Small intestine (tissue), 7 donors: ENCODE measurements at regions not wholly inside any gene's neighbourhood (a gene's known extent, or its start where the extent isn't known, plus 50 kb on each side); places are given as distances from the start of the nearest gene placed in this dataset.
"Not testable (repeated sequence)": the region's sequence is repeated elsewhere in the genome, so short reads cannot be mapped to it uniquely, and the experiment has no call there.

Experiments
- DNase-seq, 2 donors: peaks; one replicate each; pipeline versions ENCODE4 v3.0.0 to v3.0.0-alpha.2; 2013
- FAIRE-seq: peaks from 2 replicates; lab custom pipeline; 2012; peaks lifted over from hg19 to GRCh38; lab: Jason Lieb, UNC
- H3K27ac ChIP-seq, 3 donors: one replicate each; pipeline ENCODE4 v1.5.1; 2013; ENCODE audit warnings: low read length in 2 of 3, mild to moderate bottlenecking in 2 of 3, control low read depth in 1 of 3, inconsistent platforms in 1 of 3, low read depth in 1 of 3, moderate library complexity in 1 of 3
- H3K27me3 ChIP-seq, 3 donors: one replicate each; pipeline ENCODE4 v1.6.1; 2013; ENCODE audit warnings: low read length in 3 of 3, inconsistent platforms in 1 of 3; ENCODE audit not compliant: control insufficient read depth in 3 of 3, insufficient read depth in 3 of 3
- H3K36me3 ChIP-seq, 3 donors: one replicate each; pipeline ENCODE4 v1.6.1; 2013; ENCODE audit warnings: low read length in 3 of 3, inconsistent platforms in 1 of 3, low read depth in 1 of 3, mild to moderate bottlenecking in 1 of 3, moderate library complexity in 1 of 3; ENCODE audit not compliant: control insufficient read depth in 3 of 3, insufficient read depth in 2 of 3
- H3K4me1 ChIP-seq, 3 donors: one replicate each; pipeline ENCODE4 v1.6.1; 2013; ENCODE audit warnings: low read length in 2 of 3, inconsistent platforms in 1 of 3, low read depth in 1 of 3, mild to moderate bottlenecking in 1 of 3, moderate library complexity in 1 of 3; ENCODE audit not compliant: control insufficient read depth in 3 of 3, insufficient read depth in 2 of 3
- H3K4me3 ChIP-seq, 3 donors: one replicate each; pipeline ENCODE4 v1.5.1; 2013; ENCODE audit warnings: low read length in 3 of 3, control low read depth in 1 of 3, inconsistent platforms in 1 of 3, low read depth in 1 of 3, mild to moderate bottlenecking in 1 of 3, moderate library complexity in 1 of 3
- H3K9me3 ChIP-seq, 2 donors: one replicate each; pipeline ENCODE4 v1.6.1; 2013; ENCODE audit warnings: low read depth in 1 of 2, low read length in 1 of 2; ENCODE audit not compliant: control insufficient read depth in 2 of 2, insufficient read depth in 1 of 2
- WGBS, 3 donors: extraction: QIAGEN DNeasy Blood & Tissue Kit; methylation state at CpG; one replicate each; pipeline ENCODE4 v1.1.7; 2013; 5-methylcytosine and 5-hydroxymethylcytosine counted together
- donor health status: healthy with polysubstance abuse.
- donor health status: control.
- donor health status: control.
- donor health status: Bipolar disorder and iron deficiency.
- donor health status: healthy.

DNA sequence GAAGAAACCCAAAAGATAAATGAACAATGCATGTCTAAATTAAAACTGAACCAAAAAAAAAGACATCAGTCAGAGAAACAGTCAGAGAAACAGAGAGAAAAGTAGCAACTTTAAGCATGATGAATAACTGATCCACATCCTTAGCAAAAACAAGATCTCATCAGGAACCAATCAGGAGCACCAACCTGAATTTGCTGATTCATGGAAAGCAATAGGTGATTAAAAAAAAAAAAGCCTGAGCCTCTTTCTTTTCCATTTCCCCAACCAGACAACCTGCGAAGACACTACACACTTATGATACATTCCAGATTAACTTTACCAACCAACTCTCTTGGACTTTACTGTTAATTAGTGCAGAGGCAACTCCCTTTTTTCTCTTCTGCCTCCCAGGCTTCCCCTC lies 112.7 kb upstream of the TAS2R1 start:
- 75 to 88% (median 80%) methylated on average over 1 of the region's 1 CpG for WGBS, 3 donors
- H3K4me3 ChIP-seq = no peak overlapping the region
- H3K9me3 ChIP-seq = no peaks in the 10 kb centered on the region
- no peak overlapping the region for H3K27ac ChIP-seq
- DNase-seq = no peak
- H3K27me3 ChIP-seq = no peaks in the 10 kb centered on the region
- H3K36me3 ChIP-seq = no peaks in the 10 kb centered on the region
- FAIRE-seq = no peak
- no peaks in the 10 kb centered on the region for H3K4me1 ChIP-seq

- H3K27me3 ChIP-seq = no peaks in the 10 kb centered on the region
- H3K9me3 ChIP-seq = no peaks in the 10 kb centered on the region
- H3K36me3 ChIP-seq = no peaks in the 10 kb centered on the region
- no peak overlapping the region for H3K4me3 ChIP-seq
- WGBS, 3 donors = 27 to 67% (median 43%) methylated on average over 3 of the region's 3 CpGs
- DNase-seq = no peak
- no peak overlapping the region for H3K27ac ChIP-seq
- no peaks in the 10 kb centered on the region for H3K4me1 ChIP-seq
- no peak for FAIRE-seq
Observed at GRCh38 chr5:9739135-9739534, 109.0 kb upstream of the TAS2R1 start.

DNA sequence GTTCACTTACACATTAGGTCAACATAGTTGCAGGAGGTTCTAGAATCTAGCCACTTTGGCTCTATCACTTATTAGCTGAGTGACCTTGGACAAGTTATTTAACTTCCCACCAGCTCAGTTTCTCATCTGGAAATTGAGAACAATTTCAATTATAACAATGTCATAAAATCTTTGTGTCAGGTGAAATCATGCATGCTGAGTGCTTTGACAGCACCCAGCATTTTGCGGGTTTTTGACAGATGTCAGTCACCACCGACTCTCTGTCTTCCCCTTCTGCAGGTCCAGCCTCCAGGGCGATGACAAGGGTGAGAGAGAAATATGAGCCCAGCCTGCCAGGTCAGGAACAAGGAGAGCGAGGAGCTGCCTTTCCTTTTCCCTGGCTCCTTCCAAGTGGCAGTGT lies 107.1 kb upstream of the TAS2R1 start:
- H3K36me3 ChIP-seq = no peaks in the 10 kb centered on the region
- no peaks in the 10 kb centered on the region for H3K9me3 ChIP-seq
- H3K27ac ChIP-seq = no peak overlapping the region
- 75 to 84% (median 83%) methylated on average over 4 of the region's 4 CpGs for WGBS, 3 donors
- DNase-seq (no peak), FAIRE-seq (no peak)
- no peaks in the 10 kb centered on the region for H3K4me1 ChIP-seq
- no peaks in the 10 kb centered on the region for H3K27me3 ChIP-seq
- no peak overlapping the region for H3K4me3 ChIP-seq

DNA sequence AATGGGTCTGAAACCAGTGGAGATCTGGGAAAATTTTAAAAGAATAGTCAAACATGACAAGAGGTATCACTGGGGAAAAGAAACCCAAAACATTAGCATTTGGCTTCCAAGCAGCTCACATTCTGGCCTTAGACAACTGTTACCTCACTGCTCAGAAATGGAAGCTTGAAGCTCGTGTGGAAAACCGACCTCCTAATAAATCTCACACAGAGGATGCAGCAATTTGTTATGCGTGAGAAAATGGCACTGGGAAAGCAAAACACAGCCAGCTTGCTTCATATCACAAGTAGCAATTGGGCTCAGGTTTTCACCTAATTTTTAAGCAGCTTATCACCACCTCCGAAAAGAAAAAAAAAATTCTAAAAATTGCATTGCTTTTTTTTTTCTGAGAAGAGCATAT lies 103.3 kb upstream of the TAS2R1 start:
- FAIRE-seq (no peak), DNase-seq (no peak)
- Histone ChIP-seq H3K4me1 (no peaks in the 10 kb centered on the region), H3K27ac (no peak overlapping the region), H3K9me3 (no peaks in the 10 kb centered on the region), H3K4me3 (no peak overlapping the region), H3K27me3 (peaks cover 0 to 4% (median 0%) of the 10 kb centered on the region in 3 donors), H3K36me3 (no peaks in the 10 kb centered on the region)
- 67 to 83% (median 78%) methylated on average over 4 of the region's 4 CpGs for WGBS, 3 donors

- FAIRE-seq (no peak), DNase-seq (no peak)
- Histone ChIP-seq H3K4me1 (no peaks in the 10 kb centered on the region), H3K27ac (no peak overlapping the region), H3K9me3 (no peaks in the 10 kb centered on the region), H3K36me3 (no peaks in the 10 kb centered on the region), H3K4me3 (no peak overlapping the region), H3K27me3 (peaks cover 0 to 4% (median 0%) of the 10 kb centered on the region in 3 donors)
- WGBS, 3 donors = 69 to 75% (median 75%) methylated on average over 11 of the region's 11 CpGs
Observed at GRCh38 chr5:9731159-9731558, 101.0 kb upstream of the TAS2R1 start.

- Histone ChIP-seq H3K27me3 (peaks cover 0 to 4% (median 0%) of the 10 kb centered on the region in 3 donors), H3K4me3 (no peak overlapping the region), H3K27ac (no peak overlapping the region), H3K36me3 (no peaks in the 10 kb centered on the region), H3K4me1 (no peaks in the 10 kb centered on the region), H3K9me3 (no peaks in the 10 kb centered on the region)
- FAIRE-seq (no peak), DNase-seq (no peak)
- WGBS, 3 donors = 57 to 78% (median 65%) methylated on average over 2 of the region's 2 CpGs
Observed at GRCh38 chr5:9728261-9728660, 98.1 kb upstream of the TAS2R1 start.

DNA sequence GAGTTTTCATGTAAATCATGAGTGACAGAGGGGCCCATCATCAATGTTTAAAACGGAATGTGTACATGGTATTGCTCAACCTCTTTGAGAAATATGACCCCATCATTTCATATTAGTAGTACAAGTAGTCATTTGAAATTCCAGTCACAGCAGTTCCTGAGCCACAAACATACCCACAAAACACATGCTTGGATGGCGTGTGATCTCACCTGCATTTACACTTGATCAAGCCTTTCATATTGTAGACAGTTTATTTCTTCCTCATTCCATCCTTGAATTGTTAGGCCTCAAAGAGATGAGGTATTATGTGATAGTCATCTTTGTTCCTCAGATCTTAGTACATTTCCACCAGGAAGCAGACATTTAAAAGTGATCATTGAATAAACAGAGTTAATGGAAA lies 96.8 kb upstream of the TAS2R1 start:
- Histone ChIP-seq H3K27ac (no peak overlapping the region), H3K9me3 (no peaks in the 10 kb centered on the region), H3K4me3 (no peak overlapping the region), H3K27me3 (peaks cover 0 to 4% (median 0%) of the 10 kb centered on the region in 3 donors), H3K4me1 (no peaks in the 10 kb centered on the region), H3K36me3 (no peaks in the 10 kb centered on the region)
- DNase-seq (no peak), FAIRE-seq (no peak)
- 80 to 87% (median 81%) methylated on average over 2 of the region's 2 CpGs for WGBS, 3 donors

GRCh38 chr5:9725265-9725664 lies 95.1 kb upstream of the TAS2R1 start:
- H3K9me3 ChIP-seq, DNase-seq, FAIRE-seq, H3K27me3 ChIP-seq, H3K36me3 ChIP-seq, H3K27ac ChIP-seq, H3K4me3 ChIP-seq, H3K4me1 ChIP-seq: not testable (repeated sequence)
- WGBS, 3 donors = 93 to 97% (median 96%) methylated on average over 14 to 28 of the region's 28 CpGs

DNA sequence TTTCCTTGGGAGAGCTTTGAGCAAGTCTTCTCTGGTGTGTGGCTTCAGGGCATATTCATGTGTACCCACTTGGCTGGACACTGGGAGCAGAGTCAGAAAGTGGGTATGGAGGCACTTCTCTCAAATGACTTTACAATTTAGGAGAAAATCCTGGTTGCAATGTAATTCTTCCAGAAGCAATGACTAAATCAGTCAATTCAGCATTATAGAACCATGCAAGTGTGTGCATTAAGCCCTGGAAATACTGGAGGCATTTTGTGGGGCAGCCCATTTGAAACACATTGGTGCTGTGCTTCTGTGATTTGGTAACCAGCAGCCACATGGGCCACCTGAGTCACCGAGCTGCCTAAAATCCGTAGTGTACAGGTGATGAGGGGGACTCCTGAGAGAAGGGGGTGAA lies 94.6 kb upstream of the TAS2R1 start:
- Histone ChIP-seq H3K27ac (no peak overlapping the region), H3K36me3 (no peaks in the 10 kb centered on the region), H3K27me3 (peaks cover 0 to 4% (median 0%) of the 10 kb centered on the region in 3 donors), H3K9me3 (no peaks in the 10 kb centered on the region), H3K4me3 (no peak overlapping the region), H3K4me1 (no peaks in the 10 kb centered on the region)
- DNase-seq (no peak), FAIRE-seq (no peak)
- 89 to 97% (median 97%) methylated on average over 2 of the region's 2 CpGs for WGBS, 3 donors
